Dermis blood vessel endothelial cell (primary cell): ENCODE measurements at regions not wholly inside any gene's neighbourhood (a gene's known extent, or its start where the extent isn't known, plus 50 kb on each side); places are given as distances from the start of the nearest gene placed in this dataset.
"Not testable (repeated sequence)": the region's sequence is repeated elsewhere in the genome, so short reads cannot be mapped to it uniquely, and the experiment has no call there.

ENCODE experiments used
- DNase-seq: peaks from one replicate; pipeline ENCODE4 v3.0.0; 2010

DNA sequence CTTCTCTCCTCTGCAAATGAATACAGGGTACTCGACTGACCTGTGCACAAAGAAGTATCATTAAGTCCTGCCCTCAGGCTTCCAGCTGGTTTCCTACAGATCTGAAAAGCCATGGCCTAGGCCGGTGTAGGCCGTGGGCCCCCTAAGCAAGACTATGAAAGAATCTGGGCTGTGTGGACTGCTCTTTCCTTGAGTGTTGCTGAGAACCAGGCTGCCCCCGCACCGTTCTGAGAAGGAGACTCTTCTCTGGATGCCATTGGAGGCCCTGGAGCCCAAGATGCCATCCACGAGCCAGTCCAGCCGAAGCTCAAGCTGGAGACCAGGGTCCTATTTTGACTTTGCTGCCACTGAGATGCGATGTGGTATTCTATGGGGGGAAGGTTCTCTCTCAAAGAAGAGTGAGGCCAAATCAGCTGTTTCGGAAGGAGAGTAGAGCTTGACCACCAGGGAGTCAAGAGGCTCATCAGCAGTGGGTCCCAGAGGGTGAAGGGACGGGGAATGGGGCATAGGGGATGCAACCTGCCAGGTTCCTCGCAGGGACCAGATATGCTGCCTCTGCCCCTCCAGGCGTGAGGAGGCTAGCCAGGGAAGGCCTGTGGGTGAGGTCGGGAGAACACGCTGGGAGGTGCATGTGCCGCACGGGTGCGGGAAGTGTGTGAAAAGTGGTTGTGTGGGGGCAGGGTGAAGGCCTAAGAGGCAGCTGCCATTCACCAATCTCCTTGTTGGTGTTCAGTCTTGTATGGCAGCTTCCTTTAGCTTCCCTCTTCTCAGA, 96.4 kb upstream of the B3GAT1 start:
- DNase-seq = no peak

DNA sequence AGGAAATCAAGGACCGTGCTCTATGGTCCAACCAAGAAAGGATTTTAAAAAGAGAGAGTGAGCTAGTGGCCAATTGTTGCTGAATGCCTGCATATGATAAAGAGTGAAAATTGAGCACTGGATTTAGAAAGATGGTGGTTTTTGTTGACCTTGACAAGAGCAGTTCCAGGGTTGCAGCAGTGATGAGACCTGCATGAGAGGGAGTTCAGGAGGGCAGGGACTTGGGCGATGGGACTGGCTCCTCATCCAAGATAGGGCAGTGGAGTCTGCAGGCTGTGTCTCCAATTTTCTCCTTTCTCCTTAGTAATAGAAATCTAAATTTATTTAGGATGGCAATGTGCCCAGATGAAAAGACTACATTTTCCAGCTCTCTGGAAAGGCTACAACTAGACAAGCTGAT, 94.0 kb upstream of the B3GAT1 start:
- no peak for DNase-seq

DNA sequence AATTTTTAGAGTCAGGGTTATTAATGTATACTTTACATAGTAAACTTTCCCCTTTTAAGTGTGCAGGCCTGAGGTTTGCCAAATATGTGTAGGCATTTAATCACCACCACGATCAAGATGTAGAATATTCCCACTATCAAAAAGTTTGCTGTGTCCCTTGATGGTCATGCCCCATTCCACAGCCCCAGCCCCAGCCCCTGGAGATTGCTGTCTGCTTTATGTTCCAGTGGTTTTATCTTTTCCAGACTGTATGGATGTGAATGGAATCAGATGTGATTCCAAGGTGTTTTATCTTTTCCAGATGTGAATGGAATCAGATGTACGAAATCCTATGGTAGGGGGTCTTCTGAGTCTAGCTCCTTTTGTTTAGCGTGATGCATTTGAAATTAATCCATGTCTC, 93.1 kb upstream of the B3GAT1 start:
- DNase-seq = no peak

DNA sequence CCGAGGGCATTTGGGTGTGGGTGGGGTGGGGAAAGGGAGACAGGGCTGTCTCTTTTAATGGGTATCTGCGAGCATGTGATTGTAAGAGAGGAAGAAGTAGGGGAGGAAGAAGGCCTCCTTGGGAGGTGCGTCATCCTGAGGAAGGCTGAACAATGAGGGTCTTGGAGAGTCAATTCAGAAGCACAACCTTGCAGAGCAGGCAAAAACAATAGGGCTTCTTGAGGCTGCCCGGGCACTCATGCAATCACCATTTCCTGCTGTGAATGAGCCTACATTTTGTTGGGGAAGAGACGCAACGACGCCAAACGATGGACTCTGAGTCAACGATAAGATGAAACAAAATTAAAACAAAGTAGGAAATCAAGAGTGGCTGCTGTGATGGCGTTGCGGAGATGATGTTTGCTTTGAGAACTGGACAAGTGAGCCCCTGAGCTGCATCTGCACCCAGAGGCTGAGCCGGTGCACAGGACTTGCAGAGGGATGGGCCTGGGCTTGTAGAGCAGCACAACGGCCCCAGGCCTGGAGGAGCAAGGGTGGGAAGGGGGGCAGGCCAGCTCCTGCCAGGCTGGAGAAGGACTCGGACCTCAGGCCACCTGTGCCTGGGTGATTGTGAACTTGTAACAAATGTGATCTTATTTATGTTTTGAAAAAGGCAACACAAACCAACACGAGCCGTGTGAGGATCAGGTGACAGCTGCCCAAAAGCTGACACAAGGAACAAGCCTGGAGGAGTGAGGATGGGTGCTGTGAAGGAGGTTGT, 92.3 kb upstream of the B3GAT1 start:
- peak; percentile 27 for DNase-seq

DNA sequence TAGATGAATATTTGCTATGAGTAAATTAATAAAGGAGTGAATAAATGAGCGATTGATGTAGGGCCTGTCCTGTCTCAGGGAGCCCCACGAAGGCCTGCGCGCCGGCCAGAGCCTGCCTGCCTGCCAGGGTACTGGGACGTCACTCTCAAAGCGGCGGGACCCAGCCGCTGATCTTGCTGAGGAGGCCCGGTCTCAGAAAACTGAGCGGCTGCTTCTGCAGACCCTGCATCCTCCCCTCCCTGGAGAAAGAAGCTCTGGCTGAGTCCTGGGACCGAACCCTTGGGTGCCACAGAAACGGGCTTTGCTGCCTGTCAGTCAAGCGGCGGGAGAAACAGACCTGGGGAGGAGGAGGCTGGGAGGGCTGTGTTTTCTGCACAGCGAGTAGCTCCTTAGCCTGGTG, 91.6 kb upstream of the B3GAT1 start:
- DNase-seq = no peak

DNA sequence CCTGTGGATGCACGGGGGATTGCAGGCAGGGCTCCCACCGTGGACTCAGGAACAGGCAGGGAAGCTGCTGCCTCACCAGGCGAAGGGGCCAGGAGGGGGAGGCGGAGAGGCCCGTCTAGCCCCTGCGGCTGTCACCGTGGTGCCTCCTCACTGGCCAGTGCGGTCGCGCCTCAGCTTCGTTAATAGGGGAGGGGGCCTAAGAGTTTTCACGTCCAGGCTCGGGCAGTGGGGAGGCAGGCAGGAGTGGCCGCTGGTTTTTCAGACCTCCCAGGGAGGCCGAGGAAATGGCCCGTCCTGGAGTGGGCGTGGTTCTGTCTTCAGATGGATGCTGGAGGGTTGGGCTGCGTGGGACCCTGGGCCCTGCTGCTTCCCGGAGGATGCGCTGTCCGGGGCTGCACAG, 91.1 kb upstream of the B3GAT1 start:
- no peak for DNase-seq

DNA sequence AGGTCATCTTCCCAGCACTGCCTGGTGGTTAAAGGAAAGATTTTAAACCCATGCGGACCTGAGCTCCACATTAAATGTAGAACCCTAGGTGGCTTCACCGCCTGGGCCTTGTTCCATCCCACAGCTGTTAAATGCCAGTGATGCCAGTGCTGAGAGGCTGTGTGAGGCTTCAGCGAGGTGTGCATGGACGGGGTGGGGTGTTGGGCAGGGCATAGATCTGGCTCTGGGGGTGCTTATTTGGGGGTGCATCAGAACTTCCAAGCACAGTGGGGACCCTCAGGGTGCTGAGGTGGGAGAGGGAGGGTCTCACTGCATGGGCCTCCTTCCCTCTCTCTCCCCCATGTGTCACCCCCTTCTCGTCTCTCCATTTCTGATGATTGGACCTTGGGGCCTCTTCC, 90.1 kb upstream of the B3GAT1 start:
- no peak for DNase-seq

DNA sequence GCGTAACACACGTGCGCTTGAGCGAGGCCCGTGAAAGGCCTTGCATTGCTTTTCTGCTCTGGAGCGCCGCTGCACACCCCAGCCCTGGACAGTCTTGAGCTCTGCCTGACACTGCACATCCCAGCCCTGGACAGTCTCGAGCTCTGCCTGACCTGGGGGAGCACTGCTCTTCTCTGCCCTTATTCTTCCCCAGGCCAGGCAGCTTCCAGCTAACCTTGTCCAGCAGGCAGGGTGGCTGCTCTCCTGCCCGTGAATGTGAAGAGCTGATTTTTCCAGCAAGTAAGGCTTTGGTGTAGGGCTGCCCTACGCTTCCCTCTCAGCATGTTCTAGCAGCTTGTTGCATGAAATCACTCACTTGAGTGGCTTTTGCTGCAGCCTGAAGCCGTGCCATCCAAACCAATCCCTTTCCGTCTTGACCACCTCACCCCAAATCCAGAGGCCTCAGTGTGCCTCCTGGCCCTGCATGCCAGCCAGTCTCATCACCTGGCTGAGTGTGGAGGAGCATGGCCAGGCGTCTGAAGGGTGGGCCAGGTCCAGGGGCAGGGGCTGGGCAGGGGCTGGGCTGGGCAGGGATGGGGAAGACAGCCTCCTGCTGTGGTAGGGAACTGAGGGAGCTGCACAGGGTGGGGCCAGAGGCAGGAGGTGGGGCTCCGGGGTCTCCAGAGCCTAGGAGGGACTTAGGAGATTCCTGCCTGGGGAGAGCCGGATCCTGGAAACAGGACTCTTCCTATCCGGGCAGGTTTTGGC, 89.5 kb upstream of the B3GAT1 start:
- DNase-seq = no peak

DNA sequence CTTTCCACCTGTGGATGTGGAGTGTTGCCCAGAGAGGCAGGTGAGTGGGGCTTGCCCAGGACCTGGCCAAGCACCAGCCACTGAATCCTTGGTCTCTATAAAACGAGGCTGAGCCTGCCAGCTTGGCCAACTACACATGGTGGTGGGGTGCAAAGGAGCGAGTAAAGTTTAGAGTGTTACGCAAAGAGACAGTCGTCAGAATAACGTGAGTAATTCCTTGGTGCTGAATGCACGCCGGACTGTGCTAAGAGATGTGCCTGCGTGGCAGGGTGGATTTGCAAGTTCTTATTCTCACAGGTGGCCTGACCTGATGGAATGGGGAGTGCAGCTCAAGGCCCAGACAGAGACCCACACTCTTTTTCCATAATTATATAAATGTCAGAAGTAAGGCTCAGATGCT, 88.6 kb upstream of the B3GAT1 start:
- DNase-seq = no peak

DNA sequence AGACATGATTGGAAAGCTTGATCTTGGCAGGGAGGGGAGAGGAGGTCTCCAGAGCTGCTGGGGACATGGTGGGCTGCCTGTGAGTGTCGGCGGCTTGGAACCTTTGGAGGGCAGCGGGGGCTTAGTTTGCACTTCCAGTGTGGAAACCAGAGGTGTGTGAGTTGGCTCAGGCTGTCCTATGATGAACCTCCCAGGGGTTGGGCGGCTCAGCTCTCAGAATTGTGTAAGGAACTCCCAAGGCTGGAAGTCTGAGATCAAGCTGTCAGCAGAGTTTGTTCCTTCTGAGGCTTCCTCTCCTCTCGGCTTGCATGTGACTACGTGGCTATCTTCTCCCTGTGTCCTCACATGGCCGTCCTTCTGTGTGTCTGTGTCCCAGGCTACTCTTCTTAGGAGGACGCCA, 87.9 kb upstream of the B3GAT1 start:
- DNase-seq = no peak

DNA sequence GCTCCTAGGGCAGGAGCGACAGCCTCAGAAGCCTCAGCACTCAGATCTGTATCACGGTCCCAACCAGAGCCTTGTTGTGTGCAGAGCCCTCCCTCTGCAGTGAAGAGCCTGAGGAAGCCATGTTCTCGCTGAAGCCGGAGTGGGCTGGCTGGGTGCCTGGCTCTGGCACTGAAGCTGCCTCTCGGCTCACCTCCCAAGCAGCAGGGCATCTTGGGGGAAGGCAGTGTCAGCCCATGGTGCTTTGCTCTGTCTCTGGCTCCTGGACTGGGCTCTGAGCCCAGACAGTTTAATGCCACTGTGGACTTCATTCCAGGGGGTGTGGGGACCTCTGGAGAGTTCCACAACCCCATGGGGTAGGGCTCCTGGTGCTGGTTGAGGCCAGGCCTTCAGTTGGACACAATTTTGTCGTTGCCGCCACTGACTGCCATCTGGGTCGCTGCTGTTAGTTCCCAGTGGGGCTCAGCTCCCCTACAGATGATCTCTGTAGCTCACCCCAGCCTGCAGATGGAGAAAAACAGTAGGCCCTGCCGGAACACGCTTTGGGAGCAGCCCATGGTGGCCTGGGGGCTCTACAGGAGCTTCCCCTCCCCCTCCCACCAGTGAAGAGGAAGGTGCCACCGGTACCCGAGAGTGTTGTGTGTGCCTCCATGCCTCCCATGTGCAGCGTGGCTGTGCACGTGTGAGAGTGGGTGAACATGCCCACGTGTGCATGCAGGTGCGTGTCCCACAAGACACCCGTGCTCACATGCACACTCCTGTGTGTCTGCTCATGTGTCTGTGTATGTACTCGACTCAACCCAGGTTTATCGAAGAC, 86.5 kb upstream of the B3GAT1 start:
- no peak for DNase-seq

DNA sequence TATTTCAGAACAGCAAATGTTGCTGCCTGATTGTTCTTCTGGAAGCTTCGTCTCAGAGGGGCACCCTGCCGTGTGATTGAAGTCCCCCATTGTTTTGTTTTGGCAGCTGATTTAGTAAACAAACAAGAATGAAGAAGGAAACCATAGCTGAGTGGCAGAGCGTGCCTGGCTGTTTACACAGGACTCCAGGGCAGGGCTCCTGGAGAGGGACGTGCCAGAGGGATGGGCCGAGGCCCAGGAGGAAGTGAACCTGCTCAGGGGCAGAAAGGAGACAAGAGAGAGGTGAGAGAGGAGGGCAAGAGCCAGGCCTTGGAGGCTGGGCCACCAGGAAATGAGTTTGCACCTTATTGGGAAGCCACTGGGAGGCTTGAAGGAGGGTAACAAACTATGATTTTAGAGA, 85.5 kb upstream of the B3GAT1 start:
- no peak for DNase-seq

DNA sequence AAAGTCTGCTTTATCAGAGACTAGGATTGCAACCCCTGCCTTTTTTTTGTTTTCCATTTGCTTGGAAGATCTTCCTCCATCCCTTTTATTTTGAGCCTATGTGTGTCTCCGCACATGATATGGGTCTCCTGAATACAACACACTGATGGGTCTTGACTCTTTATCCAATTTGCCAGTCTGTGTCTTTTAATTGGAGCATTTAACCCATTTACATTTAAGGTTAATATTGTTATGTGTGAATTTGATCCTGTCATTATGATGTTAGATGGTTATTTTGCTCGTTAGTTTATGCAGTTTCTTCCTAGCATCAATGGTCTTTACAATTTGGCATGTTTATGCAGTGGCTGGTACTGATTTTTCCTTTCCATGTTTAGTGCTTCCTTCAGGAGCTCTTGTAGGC, 84.0 kb upstream of the B3GAT1 start:
- DNase-seq = not testable (repeated sequence)

DNA sequence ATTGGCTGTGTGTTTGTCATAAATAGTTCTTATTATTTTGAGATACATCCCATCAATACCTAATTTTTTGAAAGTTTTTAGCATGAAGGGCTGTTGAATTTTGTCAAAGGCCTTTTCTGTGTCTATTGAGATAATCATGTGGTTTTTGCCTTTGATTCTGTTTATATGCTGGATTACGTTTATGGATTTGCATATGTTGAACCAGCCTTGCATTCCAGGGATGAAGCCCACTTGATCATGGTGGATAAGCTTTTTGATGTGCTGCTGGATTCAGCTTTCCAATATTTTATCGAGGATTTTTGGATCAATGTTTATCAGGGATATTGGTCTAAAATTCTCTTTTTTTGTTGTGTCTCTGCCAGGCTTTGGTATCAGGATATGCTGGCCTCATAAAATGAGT, 82.4 kb upstream of the B3GAT1 start:
- not testable (repeated sequence) for DNase-seq

DNA sequence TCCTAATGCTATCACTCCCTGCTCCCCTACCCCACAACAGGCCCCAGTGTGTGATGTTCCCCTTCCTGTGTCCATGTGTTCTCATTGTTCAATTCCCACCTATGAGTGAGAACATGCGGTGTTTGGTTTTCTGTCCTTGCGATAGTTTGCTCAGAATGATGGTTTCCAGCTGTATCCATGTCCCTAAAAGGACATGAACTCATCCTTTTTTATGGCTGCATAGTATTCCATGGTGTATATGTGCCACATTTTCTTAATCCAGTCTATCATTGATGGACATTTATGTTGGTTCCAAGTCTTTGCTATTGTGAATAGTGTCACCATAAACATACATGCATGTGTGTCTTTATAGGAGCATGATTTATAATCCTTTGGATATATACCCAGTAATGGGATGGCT, 80.4 kb upstream of the B3GAT1 start:
- DNase-seq = not testable (repeated sequence)

DNA sequence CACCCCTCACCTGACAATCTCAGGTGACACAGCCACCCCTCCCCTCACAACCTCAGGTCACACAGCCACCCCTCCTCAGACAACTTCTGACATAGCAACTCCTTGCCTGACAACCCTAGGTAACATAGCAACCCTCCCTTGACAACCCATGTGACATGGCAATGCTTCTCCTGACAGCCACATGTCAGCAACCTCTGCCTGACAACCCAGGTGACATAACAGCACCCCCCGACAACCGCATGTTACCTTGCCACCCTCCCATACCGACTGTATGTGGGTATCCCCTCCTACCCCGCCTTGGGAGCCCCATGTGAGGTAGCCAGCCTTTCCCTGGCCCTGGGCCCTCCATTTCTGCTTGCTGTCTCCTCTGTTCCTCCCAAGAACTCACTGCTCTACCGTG, 77.7 kb upstream of the B3GAT1 start:
- DNase-seq = no peak

DNA sequence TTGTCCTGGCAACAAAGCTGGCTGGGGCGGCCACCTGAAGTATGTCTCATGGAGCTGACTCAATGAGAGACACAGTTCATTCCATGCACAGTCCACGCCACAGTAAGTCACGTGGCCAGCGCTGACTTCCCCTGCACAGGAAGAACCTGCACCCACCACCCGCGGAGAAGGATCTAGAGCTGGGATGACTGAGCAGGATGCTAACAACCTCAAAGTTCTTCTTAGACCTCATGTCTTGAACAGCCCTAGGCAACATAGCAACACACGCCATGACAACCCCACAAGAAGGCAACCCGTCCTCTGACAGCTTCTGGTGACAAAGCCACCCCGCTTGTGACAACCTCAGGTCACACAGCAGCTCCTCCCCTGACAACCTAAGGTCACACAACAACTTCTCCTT, 76.9 kb upstream of the B3GAT1 start:
- no peak for DNase-seq

DNA sequence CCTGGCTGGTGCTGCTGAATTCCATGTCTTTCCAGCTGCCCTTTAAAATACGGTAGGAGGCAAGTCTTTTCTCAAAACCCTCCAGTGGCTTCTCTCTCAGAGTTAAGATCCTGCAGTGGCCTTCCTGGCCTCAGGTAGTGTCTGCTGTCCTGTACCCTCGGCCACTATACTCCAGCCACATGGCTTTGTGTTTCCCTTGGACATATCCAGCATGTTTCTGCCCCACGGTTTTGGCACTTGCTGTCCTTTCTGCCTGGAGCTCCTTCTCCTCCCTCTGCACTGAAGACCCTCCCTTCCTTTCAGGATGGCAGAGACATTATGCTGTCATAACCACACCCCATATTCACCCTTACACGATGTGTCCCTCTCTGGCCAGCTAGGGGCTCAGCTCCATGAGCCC, 76.5 kb upstream of the B3GAT1 start:
- no peak for DNase-seq

DNA sequence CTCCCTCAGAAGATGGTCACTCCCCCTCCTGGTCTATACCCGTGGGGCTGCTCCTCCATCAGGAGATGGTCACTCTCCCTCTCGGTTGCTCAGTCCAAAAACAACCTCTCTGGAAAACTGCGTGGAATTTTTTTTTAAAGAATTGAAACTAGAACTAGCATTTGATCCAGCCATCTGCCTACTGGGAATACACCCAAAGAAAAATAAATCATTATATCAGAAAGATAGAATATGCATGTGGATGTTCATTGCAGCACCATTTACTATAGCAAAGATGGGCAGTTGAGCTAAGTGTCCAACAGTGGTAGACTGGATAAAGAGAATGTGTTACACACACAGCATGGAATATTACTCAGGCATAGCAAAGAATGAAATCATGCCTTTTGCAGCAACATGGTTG, 75.7 kb upstream of the B3GAT1 start:
- DNase-seq = no peak

DNA sequence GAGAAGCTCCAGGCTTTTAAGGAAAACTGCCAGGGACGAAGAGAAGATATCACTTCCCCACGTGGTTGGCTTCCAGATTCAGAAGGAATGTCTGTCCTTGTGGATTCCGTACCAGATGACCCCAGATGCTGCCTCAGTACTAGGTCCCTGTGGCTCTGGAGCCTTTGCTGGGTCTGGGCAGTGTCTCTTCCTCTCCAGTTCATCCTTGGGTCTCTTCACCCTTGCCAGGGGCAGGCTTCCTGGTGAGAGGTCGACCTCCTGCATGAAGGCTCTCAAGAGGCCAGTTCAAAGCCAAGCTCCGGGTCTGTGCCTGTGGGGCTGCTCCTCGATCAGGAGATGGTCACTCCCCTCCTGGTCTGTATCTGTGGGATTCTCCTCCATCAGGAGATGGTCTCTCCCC, 74.7 kb upstream of the B3GAT1 start:
- DNase-seq = no peak

DNA sequence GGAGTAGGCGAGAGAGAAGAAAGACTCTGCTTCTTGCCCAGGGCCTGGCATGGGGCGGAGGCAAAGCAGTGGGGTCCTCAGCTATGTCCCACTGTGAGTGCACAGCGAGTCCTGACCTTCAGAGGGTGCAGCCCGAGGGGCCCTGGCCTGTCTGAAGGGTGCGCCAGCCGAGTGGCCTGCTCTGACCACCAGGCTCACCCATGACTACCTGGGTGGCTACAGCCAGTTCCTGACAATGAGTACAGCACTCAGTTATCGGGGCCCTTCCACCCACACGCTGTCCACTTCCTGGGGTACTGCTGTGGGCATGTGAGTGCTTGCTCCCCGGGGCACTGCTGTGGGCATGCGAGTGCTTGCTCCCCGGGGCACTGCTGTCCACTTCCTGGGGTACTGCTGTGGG, 74.1 kb upstream of the B3GAT1 start:
- DNase-seq = no peak

DNA sequence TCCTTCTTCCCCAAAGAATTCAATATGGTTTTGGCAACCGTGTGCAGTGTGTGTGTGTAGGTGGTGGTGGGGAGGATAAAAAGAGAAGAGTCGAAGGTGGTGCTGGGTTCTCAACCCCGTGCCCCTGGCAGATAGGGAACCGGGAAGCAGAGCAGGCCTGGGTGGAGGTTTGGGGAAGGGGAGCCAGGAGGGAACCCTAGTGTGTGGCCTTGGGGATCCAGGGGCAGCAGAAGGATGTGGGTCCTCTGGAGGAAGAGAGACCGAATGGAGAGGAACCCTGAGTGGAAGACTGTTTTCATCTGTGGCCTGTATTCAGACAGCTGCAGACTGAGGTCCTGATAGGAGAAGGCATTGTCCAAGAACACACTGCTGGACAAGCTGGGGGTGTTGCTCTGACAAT, 73.3 kb upstream of the B3GAT1 start:
- no peak for DNase-seq

DNA sequence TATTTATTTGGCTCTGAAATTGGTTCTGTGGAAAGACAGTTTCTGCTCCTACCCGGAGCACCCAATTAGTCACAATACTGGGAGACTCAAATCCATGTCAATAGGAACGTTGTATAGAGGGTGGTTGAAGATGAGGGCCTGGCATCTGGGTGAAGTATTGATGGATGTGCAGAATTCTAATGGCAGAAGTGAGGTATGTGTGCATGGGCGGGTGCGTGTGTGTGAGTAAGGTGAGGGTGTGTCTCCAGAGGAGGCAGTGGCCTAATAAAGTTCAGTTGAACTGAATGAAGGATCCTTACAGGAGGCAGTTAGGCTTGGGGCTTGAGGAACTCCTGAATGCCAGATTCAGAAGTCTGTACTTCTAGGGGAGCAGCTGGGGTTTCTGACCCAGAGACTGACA, 71.8 kb upstream of the B3GAT1 start:
- no peak for DNase-seq
